ENCODE measurements at regions not wholly inside any gene's neighbourhood (a gene's known extent, or its start where the extent isn't known, plus 50 kb on each side); places are given as distances from the start of the nearest gene placed in this dataset.
A peak's percentile ranks its signal among the peaks of the same experiment; 100 is the strongest.

DNA sequence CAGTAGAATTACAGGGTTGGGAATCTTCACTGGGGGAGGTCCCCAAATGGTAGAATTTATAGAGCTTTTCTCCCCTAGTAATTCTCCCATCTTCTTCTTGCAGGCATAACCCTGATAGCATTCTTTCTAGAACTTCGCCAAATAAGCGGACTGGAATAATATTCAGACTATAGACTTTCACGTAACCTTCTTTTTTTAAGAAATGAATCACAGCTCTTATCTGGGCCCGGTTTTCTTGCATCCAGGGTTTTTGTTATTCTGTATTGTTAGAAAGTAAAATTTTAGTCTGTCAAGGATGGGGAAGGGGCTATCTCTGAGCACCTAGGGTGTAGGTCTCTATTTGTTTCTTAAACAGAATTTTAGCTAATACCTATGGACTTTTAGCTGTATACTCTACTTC lies 476.8 kb upstream of the CITED2 start:
- no peak for DNase-seq (ENCODE audit: insufficient read length, low spot score, missing footprints)
- H3K4me2 ChIP-seq (ENCODE audit: insufficient read depth, low read length): no peak overlapping the region

DNA sequence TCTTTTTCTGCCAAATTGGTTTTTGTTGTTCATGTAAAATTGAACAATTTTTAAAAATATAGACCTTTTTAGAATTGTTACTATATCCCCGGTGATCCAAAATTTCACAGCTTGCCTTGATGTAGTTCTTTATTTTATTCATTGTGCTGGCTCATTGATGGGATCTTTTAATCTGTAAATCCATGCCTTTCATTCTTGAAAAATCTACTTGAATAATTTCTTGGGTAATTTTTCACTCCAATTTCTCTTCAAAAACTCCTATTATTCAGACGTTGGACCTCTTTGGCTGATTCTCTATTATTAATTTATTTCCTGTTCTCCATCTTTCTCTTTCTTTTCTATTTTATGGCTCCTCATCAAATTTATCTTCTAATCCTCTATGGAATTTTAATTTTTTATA lies 476.1 kb upstream of the CITED2 start:
- H3K27ac ChIP-seq (ENCODE audit: low read depth, low read length): no peak overlapping the region
- TF ChIP-seq, protein P1, sequence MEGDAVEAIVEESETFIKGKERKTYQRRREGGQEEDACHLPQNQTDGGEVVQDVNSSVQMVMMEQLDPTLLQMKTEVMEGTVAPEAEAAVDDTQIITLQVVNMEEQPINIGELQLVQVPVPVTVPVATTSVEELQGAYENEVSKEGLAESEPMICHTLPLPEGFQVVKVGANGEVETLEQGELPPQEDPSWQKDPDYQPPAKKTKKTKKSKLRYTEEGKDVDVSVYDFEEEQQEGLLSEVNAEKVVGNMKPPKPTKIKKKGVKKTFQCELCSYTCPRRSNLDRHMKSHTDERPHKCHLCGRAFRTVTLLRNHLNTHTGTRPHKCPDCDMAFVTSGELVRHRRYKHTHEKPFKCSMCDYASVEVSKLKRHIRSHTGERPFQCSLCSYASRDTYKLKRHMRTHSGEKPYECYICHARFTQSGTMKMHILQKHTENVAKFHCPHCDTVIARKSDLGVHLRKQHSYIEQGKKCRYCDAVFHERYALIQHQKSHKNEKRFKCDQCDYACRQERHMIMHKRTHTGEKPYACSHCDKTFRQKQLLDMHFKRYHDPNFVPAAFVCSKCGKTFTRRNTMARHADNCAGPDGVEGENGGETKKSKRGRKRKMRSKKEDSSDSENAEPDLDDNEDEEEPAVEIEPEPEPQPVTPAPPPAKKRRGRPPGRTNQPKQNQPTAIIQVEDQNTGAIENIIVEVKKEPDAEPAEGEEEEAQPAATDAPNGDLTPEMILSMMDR (IDR thresholded peaks at IDR 0.05; ENCODE audit: extremely low read depth, low read depth, low read length): no peak
- H4K20me1 ChIP-seq (ENCODE audit: insufficient read depth, low read length): no peaks in the 10 kb centered on the region
- no peaks in the 10 kb centered on the region for H3K36me3 ChIP-seq (ENCODE audit: insufficient read depth, low read length)
- no peak overlapping the region for H2AFZ ChIP-seq (ENCODE audit: low read length)
- no peaks in the 10 kb centered on the region for H3K9me3 ChIP-seq (ENCODE audit: low read depth, low read length)
- peaks cover 25% of the 10 kb centered on the region for H3K4me1 ChIP-seq (ENCODE audit: insufficient read depth, low read length)
- H3K4me2 ChIP-seq (ENCODE audit: insufficient read depth, low read length): no peak overlapping the region
- H3K79me2 ChIP-seq (ENCODE audit: insufficient read depth, low read length): no peaks in the 10 kb centered on the region
- H3K27me3 ChIP-seq (ENCODE audit: insufficient read depth, low read length): no peaks in the 10 kb centered on the region
- DNase-seq (ENCODE audit: insufficient read length, low spot score, missing footprints): no peak
- H3K4me3 ChIP-seq (ENCODE audit: insufficient read depth, low read length): no peak overlapping the region

More for the DNA sequence above, 476.8 kb upstream of the CITED2 start:
- TF ChIP-seq, protein P1 (IDR thresholded peaks at IDR 0.05; ENCODE audit: extremely low read depth, low read depth, low read length): no peak
- no peaks in the 10 kb centered on the region for H3K27me3 ChIP-seq (ENCODE audit: insufficient read depth, low read length)
- no peak overlapping the region for H3K4me3 ChIP-seq (ENCODE audit: insufficient read depth, low read length)
- no peaks in the 10 kb centered on the region for H3K36me3 ChIP-seq (ENCODE audit: insufficient read depth, low read length)
- H3K27ac ChIP-seq (ENCODE audit: low read depth, low read length): peak overlapping the region; percentile 80
- no peak overlapping the region for H2AFZ ChIP-seq (ENCODE audit: low read length)
- no peaks in the 10 kb centered on the region for H3K79me2 ChIP-seq (ENCODE audit: insufficient read depth, low read length)
- peaks cover 32% of the 10 kb centered on the region for H3K4me1 ChIP-seq (ENCODE audit: insufficient read depth, low read length)
- no peaks in the 10 kb centered on the region for H3K9me3 ChIP-seq (ENCODE audit: low read depth, low read length)
- no peaks in the 10 kb centered on the region for H4K20me1 ChIP-seq (ENCODE audit: insufficient read depth, low read length)

DNA sequence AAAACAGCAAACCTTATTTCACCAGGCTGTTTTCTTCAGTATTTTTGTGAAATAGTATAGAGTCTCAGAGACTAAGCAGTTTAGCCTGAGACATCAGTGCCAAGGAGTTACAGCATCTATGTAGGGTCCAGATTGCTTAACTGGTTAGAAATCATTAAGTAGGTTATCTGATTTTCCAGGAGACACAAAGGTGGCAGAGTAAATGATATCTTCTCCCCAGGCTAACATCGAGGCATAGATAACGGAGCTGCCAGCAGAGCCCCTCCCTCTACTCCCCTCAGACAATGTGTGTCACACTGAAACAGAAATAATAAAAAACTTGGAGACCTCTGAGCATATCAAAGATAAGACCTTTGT lies 473.0 kb upstream of the CITED2 start:
- Histone ChIP-seq H3K4me1 (ENCODE audit: insufficient read depth, low read length) (peaks cover 4% of the 10 kb centered on the region), H2AFZ (ENCODE audit: low read length) (no peak overlapping the region), H3K79me2 (ENCODE audit: insufficient read depth, low read length) (no peaks in the 10 kb centered on the region), H3K4me2 (ENCODE audit: insufficient read depth, low read length) (no peak overlapping the region), H4K20me1 (ENCODE audit: insufficient read depth, low read length) (no peaks in the 10 kb centered on the region), H3K27ac (ENCODE audit: low read depth, low read length) (no peak overlapping the region), H3K4me3 (ENCODE audit: insufficient read depth, low read length) (no peak overlapping the region), H3K36me3 (ENCODE audit: insufficient read depth, low read length) (no peaks in the 10 kb centered on the region), H3K27me3 (ENCODE audit: insufficient read depth, low read length) (no peaks in the 10 kb centered on the region), H3K9me3 (ENCODE audit: low read depth, low read length) (no peaks in the 10 kb centered on the region)
- no peak for DNase-seq (ENCODE audit: insufficient read length, low spot score, missing footprints)
- TF ChIP-seq, protein P1 (IDR thresholded peaks at IDR 0.05; ENCODE audit: extremely low read depth, low read depth, low read length): no peak

DNA sequence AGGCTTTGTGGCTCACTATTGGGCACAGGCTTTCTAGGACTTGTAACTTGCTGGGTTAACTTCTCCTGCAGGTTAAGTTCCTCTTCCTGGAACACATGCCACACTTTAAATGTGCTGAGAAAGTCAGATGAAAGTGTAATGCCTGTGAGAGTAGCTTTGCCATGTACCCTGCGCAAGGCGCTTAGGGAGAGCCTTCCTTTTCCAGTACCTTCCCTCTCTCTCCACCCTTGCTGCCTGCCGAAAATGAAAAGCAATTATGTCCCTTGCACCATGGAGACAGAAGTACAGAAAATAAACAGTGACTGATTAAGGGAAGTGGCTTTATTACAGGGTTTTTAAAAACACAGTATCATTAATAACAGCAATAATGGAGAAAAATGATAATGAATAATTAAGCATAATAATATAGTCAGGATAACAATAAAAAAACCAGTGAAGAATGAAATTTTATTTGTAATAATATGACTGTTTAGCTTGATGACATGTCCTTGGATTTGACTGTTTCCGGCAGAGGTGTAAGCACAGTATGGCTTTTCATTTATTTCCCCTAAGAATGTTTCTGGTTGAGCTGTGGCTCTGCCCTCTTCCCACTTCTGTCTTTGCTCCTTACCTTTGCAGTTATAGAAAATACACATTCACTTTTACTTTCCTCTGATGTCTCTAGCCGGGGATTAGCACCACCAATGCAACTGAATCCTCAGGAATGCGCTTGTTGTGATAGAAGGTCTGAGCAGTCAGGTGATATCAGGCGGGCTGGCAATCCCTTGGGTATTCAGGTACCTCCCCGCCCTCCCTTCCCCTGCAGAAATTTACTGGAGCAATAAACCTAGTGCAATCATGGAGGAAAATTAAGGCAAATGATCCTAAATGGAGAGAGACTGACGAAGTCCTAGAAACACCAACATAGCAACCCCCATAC lies 472.3 kb upstream of the CITED2 start:
- Histone ChIP-seq H3K36me3 (ENCODE audit: insufficient read depth, low read length) (no peaks in the 10 kb centered on the region), H3K79me2 (ENCODE audit: insufficient read depth, low read length) (no peaks in the 10 kb centered on the region), H4K20me1 (ENCODE audit: insufficient read depth, low read length) (no peaks in the 10 kb centered on the region), H3K4me3 (ENCODE audit: insufficient read depth, low read length) (no peak overlapping the region), H3K4me2 (ENCODE audit: insufficient read depth, low read length) (no peak overlapping the region), H3K27ac (ENCODE audit: low read depth, low read length) (no peak overlapping the region), H2AFZ (ENCODE audit: low read length) (peak overlapping the region; percentile 23), H3K9me3 (ENCODE audit: low read depth, low read length) (no peaks in the 10 kb centered on the region), H3K4me1 (ENCODE audit: insufficient read depth, low read length) (no peaks in the 10 kb centered on the region), H3K27me3 (ENCODE audit: insufficient read depth, low read length) (no peaks in the 10 kb centered on the region)
- TF ChIP-seq, protein P1 (IDR thresholded peaks at IDR 0.05; ENCODE audit: extremely low read depth, low read depth, low read length): no peak
- DNase-seq (ENCODE audit: insufficient read length, low spot score, missing footprints): no peak
